ENCODE measurements at regions not wholly inside any gene's neighbourhood (a gene's known extent, or its start where the extent isn't known, plus 50 kb on each side); places are given as distances from the start of the nearest gene placed in this dataset.

- Histone ChIP-seq H3K36me3 (no peaks in the 10 kb centered on the region), H3K9me3 (ENCODE audit: low read depth) (no peaks in the 10 kb centered on the region), H2AFZ (replicated peaks) (no peak overlapping the region), H3K9ac (no peak overlapping the region), H3K27ac (no peak overlapping the region), H3K4me1 (peaks cover 6% of the 10 kb centered on the region), H3K79me2 (ENCODE audit: low read depth) (no peaks in the 10 kb centered on the region), H3K4me3 (no peak overlapping the region), H4K20me1 (ENCODE audit: low read depth) (no peaks in the 10 kb centered on the region), H3K4me2 (no peak overlapping the region), H3F3A (ENCODE audit: low read depth) (no peaks in the 10 kb centered on the region), H3K27me3 (no peaks in the 10 kb centered on the region)
- peak overlapping the region; percentile 9 for H3K27ac Mint-ChIP-seq
- H3K36me3 Mint-ChIP-seq, result no peaks in the 10 kb centered on the region
- peaks cover 5% of the 10 kb centered on the region for H3K9me3 Mint-ChIP-seq
- no peak overlapping the region for H3K4me3 Mint-ChIP-seq
- no peak for DNase-seq (ENCODE audit: low spot score)
- H3K27me3 Mint-ChIP-seq (ENCODE audit: insufficient read depth, low read depth), result peaks cover 9% of the 10 kb centered on the region
- TF ChIP-seq EZH2phosphoT487 (IDR thresholded peaks at IDR 0.05) (no peak), CTCF (IDR thresholded peaks at IDR 0.05) (no peak)
- H3K4me1 Mint-ChIP-seq, result peaks cover 30% of the 10 kb centered on the region
Measured at GRCh38 chr1:234554218-234554697, 55.7 kb downstream of the IRF2BP2 start.

GRCh38 chr1:234553240-234554188, 56.5 kb downstream of the IRF2BP2 start:
- H3K79me2 ChIP-seq (ENCODE audit: low read depth), result no peaks in the 10 kb centered on the region
- no peak overlapping the region for H3K27ac ChIP-seq
- DNase-seq (ENCODE audit: low spot score), result no peak
- H3K27me3 ChIP-seq, result no peaks in the 10 kb centered on the region
- no peak overlapping the region for H3K4me2 ChIP-seq
- H2AFZ ChIP-seq (replicated peaks), result peak overlapping the region; percentile 22
- no peak overlapping the region for H3K9ac ChIP-seq
- no peaks in the 10 kb centered on the region for H3F3A ChIP-seq (ENCODE audit: low read depth)
- Mint-ChIP-seq H3K4me3 (no peak overlapping the region), H3K4me1 (peaks cover 33% of the 10 kb centered on the region), H3K36me3 (no peaks in the 10 kb centered on the region), H3K27ac (peak overlapping the region; percentile 94), H3K9me3 (peaks cover 5% of the 10 kb centered on the region), H3K27me3 (ENCODE audit: insufficient read depth, low read depth) (peaks cover 10% of the 10 kb centered on the region)
- peaks cover 6% of the 10 kb centered on the region for H3K4me1 ChIP-seq
- no peaks in the 10 kb centered on the region for H3K36me3 ChIP-seq
- no peaks in the 10 kb centered on the region for H3K9me3 ChIP-seq (ENCODE audit: low read depth)
- H4K20me1 ChIP-seq (ENCODE audit: low read depth), result no peaks in the 10 kb centered on the region
- TF ChIP-seq EZH2 (IDR thresholded peaks at IDR 0.05) (no peak), CTCF (IDR thresholded peaks at IDR 0.05) (no peak), EZH2phosphoT487 (IDR thresholded peaks at IDR 0.05) (no peak)
- H3K4me3 ChIP-seq, result no peak overlapping the region

GRCh38 chr1:234551032-234551378, 59.0 kb downstream of the IRF2BP2 start:
- H3F3A ChIP-seq (ENCODE audit: low read depth), result no peaks in the 10 kb centered on the region
- Mint-ChIP-seq H3K9me3 (peaks cover 5% of the 10 kb centered on the region), H3K36me3 (no peaks in the 10 kb centered on the region), H3K27ac (no peak overlapping the region), H3K4me1 (peaks cover 34% of the 10 kb centered on the region), H3K27me3 (ENCODE audit: insufficient read depth, low read depth) (peaks cover 10% of the 10 kb centered on the region), H3K4me3 (no peak overlapping the region)
- H3K36me3 ChIP-seq, result no peaks in the 10 kb centered on the region
- no peak overlapping the region for H3K4me3 ChIP-seq
- peaks cover 6% of the 10 kb centered on the region for H3K4me1 ChIP-seq
- no peaks in the 10 kb centered on the region for H3K27me3 ChIP-seq
- DNase-seq (ENCODE audit: low spot score), result no peak
- no peaks in the 10 kb centered on the region for H3K79me2 ChIP-seq (ENCODE audit: low read depth)
- no peaks in the 10 kb centered on the region for H3K9me3 ChIP-seq (ENCODE audit: low read depth)
- H3K9ac ChIP-seq, result no peak overlapping the region
- H3K4me2 ChIP-seq, result no peak overlapping the region
- TF ChIP-seq CTCF (IDR thresholded peaks at IDR 0.05) (no peak), EZH2 (IDR thresholded peaks at IDR 0.05) (no peak), EZH2phosphoT487 (IDR thresholded peaks at IDR 0.05) (no peak)
- no peaks in the 10 kb centered on the region for H4K20me1 ChIP-seq (ENCODE audit: low read depth)
- H2AFZ ChIP-seq (replicated peaks), result peak overlapping the region; percentile 63
- H3K27ac ChIP-seq, result no peak overlapping the region
